Activated T-helper 17 cell treated with anti-CD3 and anti-CD28 coated beads, Interleukin-2, amount 50 U/mL, for 72 hours (primary cell): ENCODE measurements at regions not wholly inside any gene's neighbourhood (a gene's known extent, or its start where the extent isn't known, plus 50 kb on each side); places are given as distances from the start of the nearest gene placed in this dataset.

ENCODE experiments used
- ATAC-seq: fragments of 150-1000 bp; cut with Tn5 transposase; replicated peaks from 2 replicates; pipeline ENCODE4 v1.10.0; 2021; ENCODE audit warnings: mild to moderate bottlenecking, moderate library complexity
- H3K27ac Mint-ChIP-seq: one replicate; pipeline ENCODE4 v1.8.0; 2022; ENCODE audit warnings: mixed read lengths
- H3K27me3 Mint-ChIP-seq: one replicate; pipeline ENCODE4 v1.8.0; 2022; ENCODE audit warnings: mixed read lengths
- H3K36me3 Mint-ChIP-seq: one replicate; pipeline ENCODE4 v1.8.0; 2022; ENCODE audit warnings: low read depth, mild to moderate bottlenecking, mixed read lengths
- H3K4me1 Mint-ChIP-seq: one replicate; pipeline ENCODE4 v1.8.0; 2022; ENCODE audit warnings: mixed read lengths
- H3K4me3 Mint-ChIP-seq: one replicate; pipeline ENCODE4 v1.8.0; 2022; ENCODE audit warnings: mild to moderate bottlenecking, mixed read lengths
- H3K9me3 Mint-ChIP-seq: one replicate; pipeline ENCODE4 v1.8.0; 2022; ENCODE audit warnings: mixed read lengths

- peaks cover 16% of the 10 kb centered on the region for H3K9me3 Mint-ChIP-seq
- H3K4me1 Mint-ChIP-seq, result no peaks in the 10 kb centered on the region
- no peak for ATAC-seq
- no peaks in the 10 kb centered on the region for H3K27me3 Mint-ChIP-seq
- no peak overlapping the region for H3K4me3 Mint-ChIP-seq
- H3K27ac Mint-ChIP-seq, result no peak overlapping the region
- H3K36me3 Mint-ChIP-seq, result no peaks in the 10 kb centered on the region
These were observed 325.9 kb upstream of the LINC00305 start for GRCh38 chr18:64474773-64475172.

GRCh38 chr18:64474255-64474654 is 325.4 kb upstream of the LINC00305 start:
- no peak for ATAC-seq
- Mint-ChIP-seq H3K27ac (no peak overlapping the region), H3K4me1 (no peaks in the 10 kb centered on the region), H3K27me3 (no peaks in the 10 kb centered on the region), H3K4me3 (no peak overlapping the region), H3K9me3 (peaks cover 19% of the 10 kb centered on the region), H3K36me3 (no peaks in the 10 kb centered on the region)

- ATAC-seq, result no peak
These were observed 300.5 kb upstream of the LINC00305 start for GRCh38 chr18:64449434-64449833.

GRCh38 chr18:64444819-64445218 is 295.9 kb upstream of the LINC00305 start:
- Mint-ChIP-seq H3K36me3 (no peaks in the 10 kb centered on the region), H3K4me3 (no peak overlapping the region), H3K27ac (no peak overlapping the region), H3K4me1 (no peaks in the 10 kb centered on the region), H3K27me3 (no peaks in the 10 kb centered on the region), H3K9me3 (peaks cover 22% of the 10 kb centered on the region)
- ATAC-seq, result no peak

More at GRCh38 chr18:64449434-64449833, 300.5 kb upstream of the LINC00305 start:
- Mint-ChIP-seq H3K36me3 (no peaks in the 10 kb centered on the region), H3K4me1 (no peaks in the 10 kb centered on the region), H3K9me3 (peaks cover 18% of the 10 kb centered on the region), H3K4me3 (no peak overlapping the region), H3K27ac (no peak overlapping the region), H3K27me3 (no peaks in the 10 kb centered on the region)

DNA sequence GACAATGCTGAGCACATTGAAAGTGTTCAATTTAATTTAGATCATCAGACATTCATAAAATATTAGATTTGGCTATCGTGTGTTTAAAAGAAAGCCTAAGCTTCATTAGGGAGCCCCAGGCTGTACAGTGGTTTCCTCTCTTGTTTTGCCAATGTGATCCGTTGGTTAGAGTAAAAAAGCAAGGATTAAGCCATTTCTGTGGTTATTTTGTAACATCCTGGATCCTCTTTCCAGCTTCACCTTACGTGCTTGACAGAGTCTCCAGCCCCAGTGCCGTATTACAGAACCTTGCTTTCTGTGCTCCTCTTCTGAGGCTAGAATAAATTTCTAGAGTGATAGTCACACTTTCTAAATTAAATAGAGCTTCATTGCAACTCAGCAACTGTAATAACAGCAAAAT is 289.3 kb upstream of the LINC00305 start:
- H3K4me3 Mint-ChIP-seq, result no peak overlapping the region

GRCh38 chr18:64436111-64436510 is 287.2 kb upstream of the LINC00305 start:
- Mint-ChIP-seq H3K27ac (no peak overlapping the region), H3K9me3 (peaks cover 20% of the 10 kb centered on the region), H3K4me1 (no peaks in the 10 kb centered on the region), H3K4me3 (no peak overlapping the region), H3K36me3 (no peaks in the 10 kb centered on the region), H3K27me3 (no peaks in the 10 kb centered on the region)
- no peak for ATAC-seq

More for the DNA sequence above, 289.3 kb upstream of the LINC00305 start:
- no peak for ATAC-seq
- Mint-ChIP-seq H3K9me3 (peaks cover 22% of the 10 kb centered on the region), H3K36me3 (no peaks in the 10 kb centered on the region), H3K27me3 (no peaks in the 10 kb centered on the region), H3K4me1 (no peaks in the 10 kb centered on the region), H3K27ac (no peak overlapping the region)

- no peak for ATAC-seq
- Mint-ChIP-seq H3K4me1 (no peaks in the 10 kb centered on the region), H3K9me3 (peaks cover 3% of the 10 kb centered on the region), H3K36me3 (no peaks in the 10 kb centered on the region), H3K27ac (no peak overlapping the region), H3K4me3 (no peak overlapping the region), H3K27me3 (no peaks in the 10 kb centered on the region)
These were observed 270.3 kb upstream of the LINC00305 start for GRCh38 chr18:64419156-64419555.

- Mint-ChIP-seq H3K9me3 (peaks cover 3% of the 10 kb centered on the region), H3K4me3 (no peak overlapping the region), H3K27me3 (no peaks in the 10 kb centered on the region)
These were observed 268.1 kb upstream of the LINC00305 start for GRCh38 chr18:64416990-64417389.

GRCh38 chr18:64415218-64415617 is 266.3 kb upstream of the LINC00305 start:
- no peak for ATAC-seq
- no peak overlapping the region for H3K27ac Mint-ChIP-seq
- peaks cover 3% of the 10 kb centered on the region for H3K9me3 Mint-ChIP-seq
- no peaks in the 10 kb centered on the region for H3K27me3 Mint-ChIP-seq
- H3K4me1 Mint-ChIP-seq, result no peaks in the 10 kb centered on the region
- no peak overlapping the region for H3K4me3 Mint-ChIP-seq
- no peaks in the 10 kb centered on the region for H3K36me3 Mint-ChIP-seq

More at GRCh38 chr18:64416990-64417389, 268.1 kb upstream of the LINC00305 start:
- Mint-ChIP-seq H3K27ac (no peak overlapping the region), H3K4me1 (no peaks in the 10 kb centered on the region), H3K36me3 (no peaks in the 10 kb centered on the region)
- no peak for ATAC-seq

DNA sequence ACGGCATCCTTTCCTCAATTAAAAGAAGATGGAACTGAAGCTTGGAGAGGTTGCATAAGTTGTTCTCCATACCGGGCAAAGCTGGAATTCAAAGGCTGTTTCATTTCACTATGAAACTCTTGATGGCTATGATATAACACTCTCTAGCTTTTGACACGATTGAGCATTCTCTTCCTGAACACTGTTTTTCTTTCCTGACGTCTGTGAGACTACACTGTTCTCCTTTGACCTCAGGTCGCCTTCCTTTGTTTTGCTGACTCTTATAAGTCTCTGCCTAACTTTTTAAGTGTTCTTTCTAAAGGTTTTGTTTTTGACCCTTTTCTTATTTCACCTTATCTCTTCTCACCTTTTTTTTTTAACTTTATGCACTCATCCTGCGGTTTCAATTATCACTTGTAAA is 261.8 kb upstream of the LINC00305 start:
- H3K27ac Mint-ChIP-seq, result no peak overlapping the region

DNA sequence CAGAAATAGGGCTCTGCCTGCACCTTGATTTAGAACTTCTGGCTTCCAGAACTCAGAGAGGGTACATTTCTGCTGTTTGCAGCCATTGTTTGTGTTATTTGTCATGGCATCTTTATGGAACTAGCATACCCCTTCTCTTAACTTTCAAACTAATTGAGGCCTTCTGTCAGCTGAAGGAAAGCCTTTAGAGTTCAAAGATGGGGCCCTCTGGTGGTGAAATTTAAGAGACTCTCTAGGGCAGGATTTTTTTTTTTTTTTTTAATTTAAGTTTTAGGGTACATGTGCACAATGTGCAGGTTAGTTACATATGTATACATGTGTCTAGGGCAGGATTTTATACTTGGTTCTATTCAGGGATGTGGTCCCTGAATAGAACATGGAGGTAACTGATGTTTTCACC is 260.6 kb upstream of the LINC00305 start:
- Mint-ChIP-seq H3K4me3 (no peak overlapping the region), H3K36me3 (no peaks in the 10 kb centered on the region), H3K9me3 (no peaks in the 10 kb centered on the region), H3K27me3 (no peaks in the 10 kb centered on the region), H3K27ac (no peak overlapping the region), H3K4me1 (no peaks in the 10 kb centered on the region)
- ATAC-seq, result no peak

More for the DNA sequence above, 261.8 kb upstream of the LINC00305 start:
- no peak for ATAC-seq
- H3K27me3 Mint-ChIP-seq, result no peaks in the 10 kb centered on the region
- no peaks in the 10 kb centered on the region for H3K9me3 Mint-ChIP-seq
- no peak overlapping the region for H3K4me3 Mint-ChIP-seq
- H3K4me1 Mint-ChIP-seq, result no peaks in the 10 kb centered on the region
- H3K36me3 Mint-ChIP-seq, result no peaks in the 10 kb centered on the region

DNA sequence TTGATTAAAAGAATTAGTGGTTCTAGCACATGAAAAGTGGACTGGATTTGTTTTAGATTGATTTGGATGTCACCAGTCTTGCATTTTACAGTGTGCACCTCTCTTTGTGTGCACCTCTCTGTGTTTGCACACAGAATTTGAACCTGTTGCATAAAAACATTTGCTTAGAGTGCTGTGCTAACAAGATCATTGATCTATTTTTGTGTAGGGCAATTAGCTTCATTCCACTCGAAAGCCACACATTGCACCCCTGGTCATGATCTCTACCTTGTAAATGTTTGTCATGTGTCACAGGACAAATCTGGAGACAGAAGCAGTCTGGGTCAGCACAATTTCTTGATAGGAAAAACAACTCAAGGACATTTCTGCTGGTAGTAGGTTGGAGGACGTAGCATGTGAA is 258.7 kb upstream of the LINC00305 start:
- no peak for ATAC-seq
- H3K4me1 Mint-ChIP-seq, result no peaks in the 10 kb centered on the region
- H3K27me3 Mint-ChIP-seq, result no peaks in the 10 kb centered on the region
- H3K36me3 Mint-ChIP-seq, result no peaks in the 10 kb centered on the region
- no peak overlapping the region for H3K4me3 Mint-ChIP-seq
- no peak overlapping the region for H3K27ac Mint-ChIP-seq
- H3K9me3 Mint-ChIP-seq, result no peaks in the 10 kb centered on the region

- no peaks in the 10 kb centered on the region for H3K9me3 Mint-ChIP-seq
- H3K4me3 Mint-ChIP-seq, result no peak overlapping the region
- no peaks in the 10 kb centered on the region for H3K36me3 Mint-ChIP-seq
- ATAC-seq, result no peak
- no peaks in the 10 kb centered on the region for H3K27me3 Mint-ChIP-seq
- H3K27ac Mint-ChIP-seq, result no peak overlapping the region
- no peaks in the 10 kb centered on the region for H3K4me1 Mint-ChIP-seq
These were observed 256.3 kb upstream of the LINC00305 start for GRCh38 chr18:64405161-64405560.

GRCh38 chr18:64403784-64404503 is 255.1 kb upstream of the LINC00305 start:
- H3K9me3 Mint-ChIP-seq, result no peaks in the 10 kb centered on the region
- ATAC-seq, result no peak
- no peaks in the 10 kb centered on the region for H3K27me3 Mint-ChIP-seq
- H3K4me1 Mint-ChIP-seq, result no peaks in the 10 kb centered on the region
- no peak overlapping the region for H3K27ac Mint-ChIP-seq
- H3K36me3 Mint-ChIP-seq, result no peaks in the 10 kb centered on the region
- H3K4me3 Mint-ChIP-seq, result no peak overlapping the region

- H3K36me3 Mint-ChIP-seq, result no peaks in the 10 kb centered on the region
- H3K9me3 Mint-ChIP-seq, result no peaks in the 10 kb centered on the region
- H3K4me3 Mint-ChIP-seq, result no peak overlapping the region
- H3K27ac Mint-ChIP-seq, result no peak overlapping the region
- H3K4me1 Mint-ChIP-seq, result no peaks in the 10 kb centered on the region
- no peaks in the 10 kb centered on the region for H3K27me3 Mint-ChIP-seq
- no peak for ATAC-seq
These were observed 253.7 kb upstream of the LINC00305 start for GRCh38 chr18:64402636-64403035.
